HepG2 (cell line): ENCODE measurements at regions not wholly inside any gene's neighbourhood (a gene's known extent, or its start where the extent isn't known, plus 50 kb on each side); places are given as distances from the start of the nearest gene placed in this dataset.

Source experiments
- DPF2 ChIP-seq: sonication (generic); formaldehyde crosslinking; IDR thresholded peaks from 2 replicates; pipeline ENCODE4 v1.4.0; 2020; ENCODE audit warnings: mild to moderate bottlenecking, low read depth, missing genetic modification reagents, borderline replicate concordance
- EED ChIP-seq: sonication (generic); formaldehyde crosslinking; IDR thresholded peaks from 2 replicates; pipeline ENCODE4 v1.5.0; 2020; ENCODE audit warnings: mild to moderate bottlenecking, missing genetic modification reagents
- ELF4 ChIP-seq: sonication (generic); formaldehyde crosslinking; IDR thresholded peaks from 2 replicates; pipeline ENCODE4 v1.5.0; 2020; ENCODE audit warnings: missing genetic modification reagents, mild to moderate bottlenecking, moderate library complexity, borderline replicate concordance
- FOXP4 ChIP-seq: sonication (generic); formaldehyde crosslinking; IDR thresholded peaks from 2 replicates; pipeline ENCODE4 v1.4.0; 2020; ENCODE audit warnings: missing genetic modification reagents

- TF ChIP-seq FOXP4 (no peak), EED (CRISPR knock-in tag) (no peak), ELF4 (CRISPR knock-in tag) (no peak), DPF2 (CRISPR knock-in tag) (no peak)
Observed at GRCh38 chr12:46549527-46550265, 177.1 kb upstream of the SLC38A2 start.
